22Rv1 (cell line): ENCODE measurements at regions not wholly inside any gene's neighbourhood (a gene's known extent, or its start where the extent isn't known, plus 50 kb on each side); places are given as distances from the start of the nearest gene placed in this dataset.

Experiments
- ZFX ChIP-seq: fragments of 450-650 bp; IDR thresholded peaks from 2 replicates; pipeline ENCODE4 v1.6.1; 2017; ENCODE audit warnings: antibody characterized with exemption, borderline replicate concordance
- TF ChIP-seq, protein P1 (sequence below): fragments of 450-650 bp; IDR thresholded peaks from 2 replicates; pipeline ENCODE4 v1.5.1; 2017; ENCODE audit warnings: mild to moderate bottlenecking

DNA sequence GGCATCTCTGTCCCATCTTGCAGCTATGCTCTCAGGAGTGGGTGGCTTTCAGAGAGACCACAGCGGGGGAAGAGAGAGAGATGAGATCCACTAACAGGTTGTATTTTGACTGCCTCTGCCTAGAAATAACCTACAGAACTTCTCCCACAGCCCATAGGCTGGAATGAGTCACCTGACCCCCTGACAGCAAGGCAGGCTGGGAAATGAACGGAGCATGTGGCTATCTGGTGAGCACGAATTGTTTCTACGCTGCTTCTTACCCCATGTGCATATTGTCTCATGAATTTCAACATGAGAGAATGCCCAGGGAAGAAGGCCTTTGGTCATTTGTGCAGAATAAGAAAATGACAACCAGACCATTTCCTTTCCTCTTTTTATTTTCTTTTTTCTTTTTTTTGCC lies 151.3 kb downstream of the SNX10 start:
- TF ChIP-seq, protein P1, sequence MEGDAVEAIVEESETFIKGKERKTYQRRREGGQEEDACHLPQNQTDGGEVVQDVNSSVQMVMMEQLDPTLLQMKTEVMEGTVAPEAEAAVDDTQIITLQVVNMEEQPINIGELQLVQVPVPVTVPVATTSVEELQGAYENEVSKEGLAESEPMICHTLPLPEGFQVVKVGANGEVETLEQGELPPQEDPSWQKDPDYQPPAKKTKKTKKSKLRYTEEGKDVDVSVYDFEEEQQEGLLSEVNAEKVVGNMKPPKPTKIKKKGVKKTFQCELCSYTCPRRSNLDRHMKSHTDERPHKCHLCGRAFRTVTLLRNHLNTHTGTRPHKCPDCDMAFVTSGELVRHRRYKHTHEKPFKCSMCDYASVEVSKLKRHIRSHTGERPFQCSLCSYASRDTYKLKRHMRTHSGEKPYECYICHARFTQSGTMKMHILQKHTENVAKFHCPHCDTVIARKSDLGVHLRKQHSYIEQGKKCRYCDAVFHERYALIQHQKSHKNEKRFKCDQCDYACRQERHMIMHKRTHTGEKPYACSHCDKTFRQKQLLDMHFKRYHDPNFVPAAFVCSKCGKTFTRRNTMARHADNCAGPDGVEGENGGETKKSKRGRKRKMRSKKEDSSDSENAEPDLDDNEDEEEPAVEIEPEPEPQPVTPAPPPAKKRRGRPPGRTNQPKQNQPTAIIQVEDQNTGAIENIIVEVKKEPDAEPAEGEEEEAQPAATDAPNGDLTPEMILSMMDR = no peak
- no peak for TF ChIP-seq ZFX
